Activated CD8-positive, alpha-beta memory T cell treated with anti-CD3 and anti-CD28 coated beads, Interleukin-2, amount 50 U/mL, for 48 hours (primary cell): ENCODE measurements at regions not wholly inside any gene's neighbourhood (a gene's known extent, or its start where the extent isn't known, plus 50 kb on each side); places are given as distances from the start of the nearest gene placed in this dataset.

Experiments used
- DNase-seq: peaks from one replicate; pipeline ENCODE4 v3.0.0-alpha.2; 2020

DNA sequence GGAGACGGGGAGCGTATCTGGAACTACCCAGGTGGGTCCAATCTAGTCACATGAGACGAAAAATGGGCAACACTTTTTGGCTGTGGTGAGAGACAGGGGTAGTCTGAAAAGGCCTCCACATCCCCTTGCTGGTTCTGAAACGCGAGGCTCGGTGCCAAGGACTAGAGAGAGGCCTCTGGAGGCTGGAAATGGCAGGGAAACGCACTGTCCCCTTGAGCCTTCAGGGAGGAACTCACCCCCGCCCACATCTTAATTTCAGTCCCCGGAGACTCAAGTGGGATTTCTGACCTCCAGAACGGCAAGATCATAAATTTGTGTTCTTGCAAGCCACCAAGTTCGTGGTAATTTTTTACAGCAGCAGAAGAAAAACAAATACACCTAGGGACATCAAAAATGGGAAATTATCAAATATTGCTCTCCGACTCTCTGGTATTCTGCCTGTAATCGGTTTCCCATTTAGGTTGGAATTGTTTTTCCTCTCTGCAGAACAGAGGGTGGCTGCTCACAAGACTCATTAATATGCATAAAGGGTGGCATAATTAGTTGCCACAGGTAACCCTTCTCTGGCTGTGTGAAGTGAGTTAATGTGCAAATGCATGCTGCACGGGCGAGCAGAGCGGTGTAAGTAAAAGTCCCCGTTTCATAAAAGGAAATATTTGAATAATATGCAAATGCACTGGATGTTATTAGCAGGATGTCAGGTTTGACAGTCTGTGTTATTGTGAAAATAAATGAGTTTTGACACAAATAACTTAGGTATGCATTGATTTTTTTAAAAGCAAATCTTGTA, 185.7 kb downstream of the ARRDC4 start:
- DNase-seq, result no peak

DNA sequence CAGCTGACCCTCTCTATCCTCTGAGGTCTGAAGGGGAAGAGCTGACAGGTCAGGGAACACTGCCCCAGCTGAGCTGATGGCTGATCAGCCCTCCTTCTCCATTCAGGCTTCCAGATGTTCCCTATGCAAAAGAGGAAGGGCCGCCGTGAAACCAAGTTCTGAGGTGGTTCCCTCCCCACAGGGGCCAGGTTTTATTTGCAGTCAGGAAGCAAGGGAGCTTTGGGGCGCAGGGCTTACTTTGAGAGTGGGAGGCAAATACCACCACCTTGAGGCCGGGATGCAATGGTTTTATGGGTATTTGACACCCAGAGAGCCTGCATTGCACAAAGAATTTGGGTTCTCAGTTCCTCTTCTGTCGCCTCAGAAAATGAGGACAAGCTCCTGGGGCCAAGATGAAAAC, 186.9 kb downstream of the ARRDC4 start:
- DNase-seq, result no peak

DNA sequence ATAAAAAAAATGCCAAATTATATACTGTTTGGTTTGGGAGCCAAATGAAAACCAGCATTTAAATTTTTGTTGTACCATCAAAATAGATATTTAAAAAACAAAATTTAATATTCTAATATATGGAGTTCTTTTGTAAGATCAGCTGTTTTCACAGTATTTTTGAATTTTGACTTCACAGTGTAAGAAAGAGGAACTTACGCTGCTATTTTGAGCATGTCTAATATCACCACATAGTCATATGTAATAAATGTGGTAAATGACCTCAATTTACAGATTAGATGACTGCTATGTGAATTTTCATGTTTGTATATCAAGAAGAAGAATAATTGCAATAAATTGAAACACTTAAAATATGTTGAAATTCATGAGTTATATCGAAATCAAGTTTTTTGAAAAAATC, 189.6 kb downstream of the ARRDC4 start:
- no peak for DNase-seq

DNA sequence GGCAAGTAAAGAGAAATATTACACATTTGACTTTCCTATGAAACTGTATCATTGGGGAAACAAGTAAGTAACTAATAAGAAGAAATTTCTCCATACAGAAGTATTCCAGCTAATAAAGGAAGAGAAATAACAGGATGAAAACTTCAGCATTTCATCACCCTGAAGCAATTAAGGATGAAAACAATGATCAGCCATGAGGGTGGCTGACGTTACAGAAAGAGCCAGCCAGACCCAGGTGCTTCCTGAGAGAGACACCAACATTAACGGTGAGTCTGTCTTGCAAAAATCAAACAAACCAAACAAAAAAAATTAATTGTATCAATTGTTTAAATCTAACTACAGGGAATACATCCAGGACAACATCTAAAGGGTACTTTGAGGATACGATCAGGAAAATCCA, 190.0 kb downstream of the ARRDC4 start:
- no peak for DNase-seq

DNA sequence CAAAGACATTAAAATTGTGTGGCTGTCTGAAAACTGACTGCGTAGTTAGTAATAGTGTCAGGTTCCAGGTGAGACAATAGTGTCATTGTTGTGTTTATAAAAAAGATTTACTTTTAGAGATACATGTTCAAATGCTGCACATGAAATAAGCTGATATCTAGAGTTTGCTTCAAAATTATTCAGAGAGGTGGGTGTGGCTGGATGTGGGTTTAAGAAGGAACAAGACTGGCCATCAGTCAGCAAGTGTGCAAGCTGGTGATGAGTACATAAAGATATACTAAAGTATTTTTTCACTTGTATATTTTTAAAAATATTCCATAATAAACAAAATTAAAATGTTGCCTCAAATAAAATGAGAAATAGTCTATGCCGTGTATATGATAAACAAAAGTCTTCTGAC, 190.6 kb downstream of the ARRDC4 start:
- DNase-seq, result no peak

DNA sequence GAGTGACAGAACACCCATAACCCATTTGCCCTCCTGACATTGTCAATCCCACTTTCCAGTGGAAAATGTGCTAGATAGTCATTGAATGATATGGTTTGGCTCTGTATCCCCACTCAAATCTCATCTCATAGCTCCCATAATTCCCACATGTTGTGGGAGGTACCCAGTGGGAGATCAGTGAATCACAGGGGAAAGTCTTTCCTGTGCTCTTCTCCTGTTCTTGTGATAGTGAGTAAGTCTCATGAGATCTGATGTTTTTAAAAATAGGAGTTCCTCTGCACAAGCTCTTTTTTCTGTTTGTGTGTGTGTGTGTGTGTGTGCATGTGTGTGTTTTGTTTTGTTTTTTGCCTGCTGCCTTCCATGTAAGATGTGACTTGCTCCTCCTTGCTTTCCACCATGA, 191.7 kb downstream of the ARRDC4 start:
- DNase-seq, result no peak

DNA sequence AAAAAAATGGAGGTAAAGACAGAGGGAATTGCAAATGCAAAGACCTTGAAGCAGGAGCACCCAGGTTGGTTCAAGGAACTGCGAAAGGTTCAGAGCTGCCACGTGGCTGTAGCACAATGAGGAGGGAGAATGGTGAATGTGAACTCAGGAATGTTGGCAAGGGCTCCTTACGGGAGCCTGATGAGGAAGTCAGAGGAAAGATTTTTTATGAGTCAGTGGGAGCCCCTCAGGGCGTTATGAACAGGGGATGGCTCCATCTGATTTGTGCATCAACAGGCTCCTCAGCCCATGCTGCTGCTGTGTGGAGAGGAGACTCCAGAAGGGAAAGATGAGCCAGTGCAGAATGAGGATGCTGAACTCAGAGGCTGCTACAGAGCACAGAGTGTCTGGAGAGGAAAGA, 194.4 kb downstream of the ARRDC4 start:
- no peak for DNase-seq

DNA sequence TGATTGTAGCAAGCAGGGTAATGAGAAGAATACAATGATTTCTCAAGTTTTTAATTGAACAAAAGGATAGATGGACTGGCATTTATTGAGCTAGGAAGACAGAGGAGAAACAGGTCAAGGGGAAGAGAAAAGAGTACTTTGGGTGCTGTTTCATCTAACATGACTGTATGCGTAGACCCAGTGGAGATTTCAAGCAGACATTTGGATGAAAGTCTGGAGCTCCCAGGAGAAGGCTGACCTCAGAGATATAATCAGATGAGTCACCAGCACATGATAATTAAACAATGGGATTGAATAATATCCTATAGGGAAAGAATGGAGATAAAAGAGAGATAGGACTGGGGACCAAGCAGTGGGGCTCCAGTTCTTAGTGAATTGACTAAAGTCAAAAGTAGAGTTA, 194.9 kb downstream of the ARRDC4 start:
- no peak for DNase-seq

DNA sequence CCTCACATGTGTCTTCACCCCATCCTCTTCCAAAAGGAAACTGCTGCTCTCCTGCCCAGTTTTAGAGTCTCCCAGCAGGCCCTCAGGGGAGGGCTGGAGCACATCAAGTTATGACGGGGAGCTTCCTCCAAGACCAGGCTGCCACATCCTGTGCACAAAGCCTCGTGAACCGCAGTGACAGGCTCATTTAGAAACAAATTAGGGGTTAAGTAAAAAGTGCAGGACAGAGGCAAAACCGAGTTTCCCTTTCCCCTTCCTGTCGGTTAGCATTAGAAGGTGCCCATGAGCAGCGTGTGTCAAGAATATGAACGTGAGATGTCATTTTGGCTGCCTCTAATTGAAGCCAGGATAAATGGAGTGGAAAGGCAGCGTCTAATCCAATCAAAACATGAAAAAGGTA, 199.7 kb downstream of the ARRDC4 start:
- no peak for DNase-seq

DNA sequence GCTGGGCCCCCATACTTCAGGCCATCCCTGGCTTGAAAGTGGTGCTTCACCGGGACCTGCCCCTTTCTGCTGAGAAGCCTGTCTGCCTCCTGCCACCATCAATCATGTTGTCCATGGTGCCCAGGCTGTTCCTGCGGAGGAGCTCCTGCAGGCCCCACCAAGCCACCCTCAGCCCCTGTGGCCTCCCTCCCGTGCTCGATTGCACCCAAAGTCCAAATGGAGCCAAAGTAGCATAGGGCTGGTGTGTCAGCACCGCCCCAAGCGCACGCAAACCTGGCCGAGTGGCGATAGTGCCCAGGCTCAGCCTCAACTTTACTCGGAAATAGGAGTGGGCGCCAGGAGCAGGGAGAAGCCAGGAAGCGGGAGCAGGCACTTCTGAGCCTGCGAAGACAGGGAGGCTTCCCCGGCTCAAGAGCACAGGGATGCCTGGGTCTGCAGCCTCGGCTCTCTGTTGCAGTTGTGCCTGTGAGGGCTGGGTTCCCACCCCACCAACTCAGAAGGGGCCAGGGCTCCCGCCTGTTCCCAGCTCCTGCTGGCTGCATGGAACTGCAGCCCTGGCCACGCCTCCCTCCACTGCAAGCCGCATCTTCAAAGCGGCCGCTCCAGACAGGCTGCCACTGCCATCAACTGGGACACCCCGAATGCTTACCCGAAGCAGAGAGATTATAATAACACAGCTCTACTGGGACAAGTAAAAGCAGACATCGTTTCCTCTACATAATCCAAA, 203.0 kb downstream of the ARRDC4 start:
- no peak for DNase-seq

DNA sequence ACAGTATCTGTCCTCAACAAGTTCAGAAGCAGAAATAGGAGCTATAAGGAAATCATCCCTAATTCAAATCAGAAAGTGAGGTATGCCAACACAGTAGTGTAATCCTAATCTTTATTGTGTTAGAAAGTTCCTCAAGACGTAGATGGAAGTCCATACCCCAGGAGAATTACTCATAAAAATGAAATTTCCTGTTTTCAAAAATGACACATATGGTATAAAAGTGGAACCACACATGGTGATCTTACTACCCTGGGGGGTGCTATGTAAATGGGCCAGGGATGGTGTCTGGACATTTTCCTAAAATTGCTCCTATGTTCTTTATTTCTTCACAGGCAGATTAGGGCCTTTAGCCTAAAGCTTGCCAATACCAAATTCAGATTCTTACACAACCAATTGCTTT, 204.1 kb downstream of the ARRDC4 start:
- DNase-seq, result no peak

DNA sequence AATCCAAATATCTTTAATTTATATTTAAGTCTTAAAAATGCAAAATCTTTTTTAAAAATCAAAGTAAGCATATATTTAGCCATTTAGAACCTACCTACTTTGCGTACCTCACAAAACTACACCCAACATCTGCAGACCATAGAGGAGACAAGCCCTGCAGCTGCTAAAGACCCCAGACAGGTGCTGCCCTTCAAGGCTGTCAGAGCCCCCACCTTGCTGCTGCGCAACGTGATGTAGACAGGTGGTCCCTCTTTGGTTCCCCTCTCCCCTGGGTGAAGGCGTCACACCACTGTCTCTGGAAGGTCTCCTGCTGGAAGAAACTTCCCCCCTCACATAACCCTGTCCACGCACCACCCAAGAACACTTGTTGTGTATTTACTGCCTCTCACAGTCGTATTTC, 204.5 kb downstream of the ARRDC4 start:
- no peak for DNase-seq

DNA sequence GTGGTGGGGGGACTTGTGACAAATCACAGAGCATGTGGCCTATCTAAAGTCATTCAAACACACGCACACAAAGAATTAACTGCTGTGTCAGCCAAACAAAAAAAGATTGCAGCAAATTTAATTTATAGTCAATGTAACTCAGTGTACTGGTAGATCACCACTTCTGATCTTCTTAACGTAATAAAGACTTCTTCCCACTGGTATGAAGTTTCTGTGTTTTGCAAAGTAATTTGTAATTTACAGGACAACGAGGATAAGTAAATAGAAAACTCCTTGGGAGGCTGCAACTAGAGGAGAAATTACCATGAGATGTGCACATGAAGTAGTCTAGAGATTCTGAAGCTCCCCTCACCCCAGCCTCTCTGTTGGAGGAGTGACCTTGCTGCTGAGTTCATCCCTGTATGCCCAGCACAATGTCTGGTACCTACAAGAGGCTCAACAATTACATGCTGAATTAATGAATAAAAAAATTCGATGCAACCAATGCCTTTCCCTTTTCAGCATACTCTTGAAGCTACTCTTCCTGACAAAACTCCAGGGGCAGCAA, 207.3 kb downstream of the ARRDC4 start:
- no peak for DNase-seq

DNA sequence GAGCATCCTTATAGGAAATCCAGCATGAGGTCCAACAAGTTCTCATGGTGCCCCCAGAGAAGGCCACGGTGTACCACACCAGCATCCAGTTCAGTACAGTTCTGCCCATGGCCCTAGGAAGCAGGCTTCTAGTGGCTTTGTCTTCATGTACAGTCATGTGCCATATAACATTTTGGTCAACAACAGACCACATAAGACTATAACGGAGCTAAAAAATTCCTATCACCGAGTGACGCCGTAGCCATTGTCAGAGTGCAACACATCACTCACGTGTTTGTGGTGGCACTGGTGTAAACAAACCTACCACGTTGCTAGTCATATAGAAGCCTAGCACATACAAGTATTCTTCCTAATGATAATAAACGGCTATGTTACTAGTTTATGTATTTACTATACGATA, 209.0 kb downstream of the ARRDC4 start:
- DNase-seq, result no peak

DNA sequence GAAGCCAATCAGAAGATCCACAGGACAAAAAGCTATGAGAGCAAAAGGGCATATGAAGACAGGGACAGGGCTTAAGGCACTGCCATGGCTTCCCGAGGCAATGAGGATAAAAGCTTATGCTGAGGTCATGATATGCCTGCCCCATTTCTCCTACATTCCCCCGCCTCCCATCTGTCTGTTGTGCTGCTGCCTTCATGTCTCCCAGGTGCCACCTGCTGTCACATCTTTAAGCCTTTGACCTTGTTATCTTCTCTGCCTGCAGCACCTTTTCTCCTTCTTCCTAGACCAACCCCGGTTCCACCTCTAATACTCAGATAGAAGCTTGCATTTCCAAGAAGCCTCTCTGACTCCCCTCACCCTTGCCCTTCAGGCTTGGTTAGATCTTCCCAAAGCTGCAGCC, 213.8 kb downstream of the ARRDC4 start:
- DNase-seq, result no peak

DNA sequence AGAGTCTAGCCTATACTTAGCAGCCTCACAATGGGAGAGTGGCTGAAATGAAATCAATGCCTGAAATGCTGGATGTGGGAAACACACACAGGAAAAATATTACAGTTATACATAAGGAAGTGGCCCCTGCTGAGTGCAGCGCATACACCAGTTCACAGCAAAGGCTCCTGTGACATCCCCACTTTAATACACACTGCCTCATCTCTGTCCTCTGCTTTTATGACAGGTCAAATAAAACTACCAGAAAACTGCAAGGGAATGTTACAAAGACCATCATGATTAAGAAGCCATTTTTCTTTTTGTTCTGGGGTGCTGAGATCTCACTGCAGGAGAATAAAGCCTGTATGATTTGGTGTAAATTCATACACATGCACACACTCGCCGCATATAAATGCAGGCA, 214.3 kb downstream of the ARRDC4 start:
- no peak for DNase-seq

DNA sequence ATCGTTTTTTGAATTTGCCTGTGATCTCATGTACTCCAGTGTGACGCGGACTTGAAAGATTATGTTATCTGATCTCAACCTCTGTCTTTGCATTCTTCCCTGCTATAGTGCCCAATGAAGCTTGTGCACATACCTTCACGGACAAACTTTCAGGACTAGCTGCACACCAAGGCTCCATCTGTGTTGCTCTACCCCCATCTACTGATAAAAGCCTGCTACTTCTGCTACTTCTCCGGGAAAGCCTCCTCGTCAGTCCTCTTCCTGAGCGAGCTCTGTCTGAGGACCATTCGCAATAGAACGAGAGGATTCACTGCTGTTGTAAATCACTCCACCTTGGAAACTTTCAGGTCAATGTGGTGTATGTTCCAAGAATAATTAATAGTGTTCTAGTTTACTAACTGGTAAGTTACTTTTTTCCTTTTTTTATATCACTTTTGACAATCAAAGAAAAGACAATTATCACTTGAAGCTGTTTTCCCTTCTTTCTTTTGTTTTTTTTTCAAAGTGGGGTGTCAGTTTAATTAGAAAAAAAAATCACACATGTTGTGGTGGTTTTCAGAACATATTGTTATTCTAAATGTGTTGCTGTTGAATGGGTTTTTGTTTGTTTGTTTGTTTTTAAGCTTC, 217.6 kb downstream of the ARRDC4 start:
- no peak for DNase-seq

DNA sequence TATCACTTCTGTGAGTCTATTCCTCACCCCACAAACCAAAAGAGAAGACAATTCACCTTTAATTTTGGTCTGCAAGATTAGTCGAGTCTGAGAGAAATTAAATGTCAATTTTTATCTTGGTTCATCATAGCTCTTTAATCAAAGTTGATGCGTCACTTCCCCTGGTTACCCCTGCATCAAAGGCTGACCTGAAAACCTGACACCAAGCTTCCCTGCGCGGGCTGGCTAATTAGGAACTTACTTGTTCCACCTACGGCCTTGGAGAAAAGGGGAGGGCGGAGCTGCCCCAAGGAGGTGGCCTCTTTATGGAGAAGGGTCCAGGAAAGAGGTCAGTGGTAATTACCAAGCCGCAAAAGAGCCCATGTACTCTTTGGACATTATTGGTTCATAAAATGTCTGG, 218.4 kb downstream of the ARRDC4 start:
- DNase-seq, result no peak

DNA sequence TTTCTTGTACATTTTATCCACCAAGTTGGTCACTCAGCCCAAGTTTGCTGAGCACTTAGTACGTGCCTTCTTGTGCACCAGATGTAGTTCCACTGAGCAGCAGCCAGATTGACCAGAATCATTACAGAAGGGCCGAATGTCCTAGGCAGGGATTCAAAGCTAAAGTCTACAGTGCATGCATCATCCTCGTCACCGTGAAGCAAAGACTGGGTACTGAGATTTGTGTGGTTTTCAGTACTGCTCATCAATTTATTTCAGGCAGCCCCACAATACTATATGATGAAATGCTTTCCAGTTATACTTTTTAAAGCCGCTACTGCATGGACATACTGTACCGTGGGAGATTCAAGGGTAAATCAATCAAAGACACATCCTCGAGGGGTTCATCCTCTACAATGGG, 227.0 kb downstream of the ARRDC4 start:
- no peak for DNase-seq

DNA sequence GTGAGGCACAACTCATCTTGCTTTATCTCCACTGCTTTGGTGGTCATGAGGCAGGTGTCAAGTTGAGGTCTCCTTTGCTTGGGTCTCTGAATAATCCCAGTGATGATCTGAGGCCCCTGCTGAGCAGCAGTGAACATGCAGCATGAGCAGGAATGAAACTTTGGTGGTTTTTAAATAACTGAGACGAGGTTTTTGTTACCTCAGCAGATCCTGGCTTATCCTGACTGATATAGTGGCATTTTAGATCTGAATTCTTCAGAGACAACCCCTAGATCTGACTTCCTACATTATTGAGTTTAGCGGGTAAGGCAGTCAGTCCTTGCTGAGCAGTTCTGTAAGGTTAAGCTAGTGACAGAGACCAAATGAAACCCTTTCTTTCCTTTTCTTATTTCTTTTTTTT, 230.4 kb downstream of the ARRDC4 start:
- no peak for DNase-seq

DNA sequence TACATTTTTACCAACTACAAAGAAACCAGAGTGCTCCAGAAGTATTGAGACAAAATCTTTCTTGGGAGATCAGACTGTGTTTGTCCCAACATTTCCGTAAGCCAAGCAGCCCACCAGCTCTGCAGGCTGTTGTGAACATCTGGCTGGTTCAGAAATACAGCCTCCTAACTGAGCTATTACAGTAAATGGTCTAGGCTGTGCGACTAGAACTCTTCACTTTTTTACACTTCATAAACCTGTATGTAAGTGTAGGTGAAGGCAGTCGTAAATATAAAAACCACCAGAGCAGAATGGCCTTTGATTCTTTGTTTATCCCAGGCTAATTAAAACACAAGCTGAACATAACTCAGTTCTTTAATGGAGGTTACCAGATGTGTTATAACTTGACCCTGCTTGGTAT, 235.3 kb downstream of the ARRDC4 start:
- no peak for DNase-seq

DNA sequence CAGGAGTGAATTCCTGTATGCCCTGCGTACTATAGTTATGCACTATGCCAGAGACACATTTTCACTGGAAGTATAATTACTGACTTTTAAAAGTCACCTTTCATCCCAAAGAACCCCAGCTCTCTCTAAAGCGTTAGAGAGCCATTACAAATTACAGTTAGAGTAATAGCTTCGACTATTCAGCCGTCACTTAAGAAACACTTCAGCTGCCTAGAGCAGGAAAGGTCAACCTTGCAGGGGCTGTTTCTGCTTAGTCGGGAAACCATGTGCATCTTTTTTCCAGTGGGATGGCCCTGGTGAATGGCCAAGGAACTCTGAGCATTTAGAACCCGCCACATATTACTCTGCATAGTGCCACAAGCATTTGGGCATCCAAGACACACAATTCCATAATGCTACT, 235.9 kb downstream of the ARRDC4 start:
- DNase-seq, result no peak

DNA sequence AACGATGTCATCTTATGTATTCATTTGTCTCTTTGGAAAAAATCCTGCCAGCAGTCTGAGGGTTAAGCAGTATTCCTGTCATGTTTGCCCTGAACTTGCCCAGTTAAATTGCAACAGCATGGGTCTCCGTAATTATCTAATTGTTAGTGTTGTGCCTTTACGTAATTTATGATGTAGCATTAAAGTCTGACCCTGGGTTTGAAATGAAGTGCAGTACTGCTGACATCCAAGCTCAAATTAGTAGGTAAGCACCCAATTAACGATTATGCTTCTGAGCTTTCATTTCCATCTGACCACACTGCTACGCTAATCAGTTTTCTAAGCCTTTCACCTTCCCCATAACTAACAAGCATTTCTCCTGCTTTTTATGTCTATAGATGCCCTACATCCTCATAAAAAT, 241.8 kb downstream of the ARRDC4 start:
- no peak for DNase-seq
